ENCODE measurements at regions not wholly inside any gene's neighbourhood (a gene's known extent, or its start where the extent isn't known, plus 50 kb on each side); places are given as distances from the start of the nearest gene placed in this dataset.

DNA sequence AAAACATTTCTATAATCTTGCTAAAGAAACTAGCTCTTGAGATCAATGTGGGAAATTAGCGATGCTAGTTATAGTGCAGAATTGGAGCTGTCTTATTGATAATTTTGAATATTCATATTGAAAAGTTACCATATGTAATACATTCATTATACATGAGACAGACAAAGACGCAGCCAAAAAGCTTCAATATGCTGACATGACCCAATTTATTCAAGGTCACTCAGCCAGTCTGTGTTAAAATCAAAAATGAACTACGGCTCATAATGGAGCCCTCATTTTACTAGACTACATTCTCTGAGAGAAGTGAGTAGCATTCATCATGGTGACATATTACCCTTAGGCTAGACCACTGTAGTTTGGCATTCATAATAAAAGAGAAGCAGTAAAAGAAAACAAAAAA is 107.3 kb upstream of the GABRG2 start:
- no peak overlapping the region for H2AFZ ChIP-seq (ENCODE audit: low read length)
- no peaks in the 10 kb centered on the region for H4K20me1 ChIP-seq (ENCODE audit: insufficient read depth, low read length, poor library complexity, severe bottlenecking)
- no peaks in the 10 kb centered on the region for H3K4me1 ChIP-seq (ENCODE audit: insufficient read depth, low read length, poor library complexity, severe bottlenecking)
- no peaks in the 10 kb centered on the region for H3F3A ChIP-seq (ENCODE audit: low read depth)
- H3K27me3 ChIP-seq (ENCODE audit: insufficient read depth, low read length, poor library complexity, severe bottlenecking), result no peaks in the 10 kb centered on the region
- H3K9me3 ChIP-seq (ENCODE audit: insufficient read depth, low read depth, low read length), result no peaks in the 10 kb centered on the region
- H3K36me3 ChIP-seq (ENCODE audit: insufficient read depth, low read length), result no peaks in the 10 kb centered on the region
- H3K4me2 ChIP-seq (ENCODE audit: low read depth, low read length, poor library complexity, severe bottlenecking), result no peak overlapping the region
- H3K4me3 ChIP-seq (ENCODE audit: low read length, poor library complexity, severe bottlenecking), result no peak overlapping the region
- no peaks in the 10 kb centered on the region for H3K9me2 ChIP-seq (replicated peaks; ENCODE audit: low read depth, low read length)
- no peak overlapping the region for H3K9ac ChIP-seq (ENCODE audit: low read depth, low read length, poor library complexity, severe bottlenecking)
- TF ChIP-seq CTCF (conservative IDR thresholded peaks at IDR 0.05; ENCODE audit: low read length) (no peak), EZH2phosphoT487 (IDR thresholded peaks at IDR 0.05; ENCODE audit: borderline replicate concordance) (no peak)
- no peaks in the 10 kb centered on the region for H3K79me2 ChIP-seq (ENCODE audit: insufficient read depth, low read length)

GRCh38 chr5:161966564-161966963 is 101.0 kb upstream of the GABRG2 start:
- no peaks in the 10 kb centered on the region for H3K4me1 ChIP-seq (ENCODE audit: insufficient read depth, low read length, poor library complexity, severe bottlenecking)
- H3K9me2 ChIP-seq (replicated peaks; ENCODE audit: low read depth, low read length), result no peaks in the 10 kb centered on the region
- TF ChIP-seq EZH2phosphoT487 (IDR thresholded peaks at IDR 0.05; ENCODE audit: borderline replicate concordance) (no peak), CTCF (conservative IDR thresholded peaks at IDR 0.05; ENCODE audit: low read length) (peak; percentile 28)
- no peaks in the 10 kb centered on the region for H3K79me2 ChIP-seq (ENCODE audit: insufficient read depth, low read length)
- H4K20me1 ChIP-seq (ENCODE audit: insufficient read depth, low read length, poor library complexity, severe bottlenecking), result no peaks in the 10 kb centered on the region
- no peaks in the 10 kb centered on the region for H3K27me3 ChIP-seq (ENCODE audit: insufficient read depth, low read length, poor library complexity, severe bottlenecking)
- no peak overlapping the region for H3K4me3 ChIP-seq (ENCODE audit: low read length, poor library complexity, severe bottlenecking)
- no peaks in the 10 kb centered on the region for H3F3A ChIP-seq (ENCODE audit: low read depth)
- no peak overlapping the region for H3K9ac ChIP-seq (ENCODE audit: low read depth, low read length, poor library complexity, severe bottlenecking)
- no peak overlapping the region for H3K4me2 ChIP-seq (ENCODE audit: low read depth, low read length, poor library complexity, severe bottlenecking)
- no peak overlapping the region for H2AFZ ChIP-seq (ENCODE audit: low read length)
- no peaks in the 10 kb centered on the region for H3K9me3 ChIP-seq (ENCODE audit: insufficient read depth, low read depth, low read length)
- H3K36me3 ChIP-seq (ENCODE audit: insufficient read depth, low read length), result no peaks in the 10 kb centered on the region

- no peaks in the 10 kb centered on the region for H4K20me1 ChIP-seq (ENCODE audit: insufficient read depth, low read length, poor library complexity, severe bottlenecking)
- H3K4me2 ChIP-seq (ENCODE audit: low read depth, low read length, poor library complexity, severe bottlenecking), result no peak overlapping the region
- H3K36me3 ChIP-seq (ENCODE audit: insufficient read depth, low read length), result no peaks in the 10 kb centered on the region
- H3K27me3 ChIP-seq (ENCODE audit: insufficient read depth, low read length, poor library complexity, severe bottlenecking), result no peaks in the 10 kb centered on the region
- H3F3A ChIP-seq (ENCODE audit: low read depth), result no peaks in the 10 kb centered on the region
- no peaks in the 10 kb centered on the region for H3K9me3 ChIP-seq (ENCODE audit: insufficient read depth, low read depth, low read length)
- H3K9ac ChIP-seq (ENCODE audit: low read depth, low read length, poor library complexity, severe bottlenecking), result no peak overlapping the region
- TF ChIP-seq EZH2phosphoT487 (IDR thresholded peaks at IDR 0.05; ENCODE audit: borderline replicate concordance) (no peak), CTCF (conservative IDR thresholded peaks at IDR 0.05; ENCODE audit: low read length) (no peak)
- H3K9me2 ChIP-seq (replicated peaks; ENCODE audit: low read depth, low read length), result no peaks in the 10 kb centered on the region
- no peaks in the 10 kb centered on the region for H3K4me1 ChIP-seq (ENCODE audit: insufficient read depth, low read length, poor library complexity, severe bottlenecking)
- H3K4me3 ChIP-seq (ENCODE audit: low read length, poor library complexity, severe bottlenecking), result no peak overlapping the region
- H2AFZ ChIP-seq (ENCODE audit: low read length), result no peak overlapping the region
- no peaks in the 10 kb centered on the region for H3K79me2 ChIP-seq (ENCODE audit: insufficient read depth, low read length)
These were observed 92.2 kb upstream of the GABRG2 start for GRCh38 chr5:161975350-161975749.
